Stimulated activated naive CD4-positive, alpha-beta T cell (primary cell): ENCODE measurements at regions not wholly inside any gene's neighbourhood (a gene's known extent, or its start where the extent isn't known, plus 50 kb on each side); places are given as distances from the start of the nearest gene placed in this dataset.
"Not testable (repeated sequence)": the region's sequence is repeated elsewhere in the genome, so short reads cannot be mapped to it uniquely, and the experiment has no call there.

Source experiments
- DNase-seq, 6 experiments: peaks; one replicate each; lab custom pipeline; 2025; lab: John Stamatoyannopoulos, UW

GRCh38 chr9:34793428-34793827 lies 83.5 kb upstream of the CCL21 start:
- DNase-seq = no peak

DNA sequence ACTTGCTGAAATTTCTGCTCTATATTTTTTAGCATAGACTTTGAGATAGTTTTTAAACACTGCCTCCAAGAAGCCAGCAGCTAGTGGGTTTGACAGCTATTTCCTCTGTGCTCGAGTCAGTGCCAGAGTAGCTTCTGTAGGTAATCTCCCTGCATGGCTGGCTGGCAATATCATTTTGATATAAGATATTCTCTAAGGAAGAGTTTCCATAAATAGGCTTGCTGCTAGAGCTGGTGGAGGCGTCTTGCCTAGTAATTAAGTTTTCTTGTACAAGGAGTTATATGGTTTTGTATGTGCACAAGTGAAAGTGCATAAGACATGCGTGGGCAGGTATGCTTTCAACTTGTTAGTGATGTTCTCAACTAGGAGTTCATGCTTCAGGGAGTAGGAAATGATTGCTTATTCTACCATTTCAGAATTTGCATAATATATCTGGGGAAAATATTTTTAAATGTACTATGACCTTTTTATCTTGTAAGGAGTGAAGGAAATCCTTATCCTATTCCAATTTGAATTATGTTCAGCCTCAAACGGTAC lies 74.1 kb upstream of the CCL21 start:
- no peak for DNase-seq

DNA sequence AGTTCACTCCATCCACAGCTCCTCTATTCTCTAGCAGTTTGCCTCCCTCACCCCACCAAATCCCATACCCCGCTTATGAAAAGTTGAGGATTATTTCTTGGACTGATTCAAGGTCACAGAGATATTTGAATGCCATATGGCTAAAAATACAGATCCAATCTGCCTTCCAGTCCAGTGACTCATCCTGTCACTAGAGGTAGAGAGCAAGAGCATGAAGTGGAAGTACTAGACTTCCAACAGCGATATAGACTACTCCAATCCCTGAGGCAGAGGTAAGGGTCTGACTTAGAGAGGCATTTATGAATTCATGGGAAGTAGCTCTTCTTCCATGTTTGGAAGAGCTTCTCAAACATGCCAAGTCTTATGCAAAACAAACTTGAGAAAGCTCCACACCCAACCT lies 72.4 kb upstream of the CCL21 start:
- DNase-seq = no peak

DNA sequence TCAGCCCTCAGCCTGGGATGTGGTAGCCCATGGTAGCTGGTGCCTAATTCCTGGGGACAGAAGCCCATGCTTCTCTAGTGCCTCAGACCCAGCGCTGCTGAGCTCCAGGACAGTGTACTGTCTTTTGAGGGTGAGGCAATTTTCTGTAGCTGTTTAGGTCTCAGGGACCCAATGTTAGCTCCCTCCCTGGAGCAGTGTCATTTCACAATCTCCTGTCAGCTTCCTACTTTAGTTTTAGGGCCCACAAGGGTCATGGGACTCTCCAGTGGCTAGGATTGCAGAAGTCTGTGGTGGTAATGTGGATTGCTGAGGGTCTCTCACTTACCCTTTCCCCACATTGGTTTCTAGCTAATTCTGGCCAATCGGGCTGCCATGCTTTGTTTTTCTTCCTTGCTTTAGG lies 67.7 kb upstream of the CCL21 start:
- no peak for DNase-seq

DNA sequence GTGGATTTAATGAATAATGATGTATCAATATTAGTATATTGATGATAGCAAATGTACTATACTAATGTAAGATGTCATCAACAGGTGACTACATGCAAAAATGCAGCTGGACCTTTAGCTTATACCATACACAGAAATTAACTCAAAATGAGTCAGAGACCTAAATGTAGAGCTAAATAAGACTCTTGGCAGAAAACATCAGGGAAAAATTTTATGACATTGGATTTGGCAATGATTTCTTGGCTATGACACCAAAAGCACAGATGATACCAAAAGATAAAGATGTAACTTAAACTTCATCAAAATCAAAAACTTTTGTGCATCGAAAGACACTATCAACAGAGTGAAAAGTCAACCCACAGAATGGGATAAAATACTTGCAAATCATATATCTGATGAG lies 64.0 kb upstream of the CCL21 start:
- no peak for DNase-seq

DNA sequence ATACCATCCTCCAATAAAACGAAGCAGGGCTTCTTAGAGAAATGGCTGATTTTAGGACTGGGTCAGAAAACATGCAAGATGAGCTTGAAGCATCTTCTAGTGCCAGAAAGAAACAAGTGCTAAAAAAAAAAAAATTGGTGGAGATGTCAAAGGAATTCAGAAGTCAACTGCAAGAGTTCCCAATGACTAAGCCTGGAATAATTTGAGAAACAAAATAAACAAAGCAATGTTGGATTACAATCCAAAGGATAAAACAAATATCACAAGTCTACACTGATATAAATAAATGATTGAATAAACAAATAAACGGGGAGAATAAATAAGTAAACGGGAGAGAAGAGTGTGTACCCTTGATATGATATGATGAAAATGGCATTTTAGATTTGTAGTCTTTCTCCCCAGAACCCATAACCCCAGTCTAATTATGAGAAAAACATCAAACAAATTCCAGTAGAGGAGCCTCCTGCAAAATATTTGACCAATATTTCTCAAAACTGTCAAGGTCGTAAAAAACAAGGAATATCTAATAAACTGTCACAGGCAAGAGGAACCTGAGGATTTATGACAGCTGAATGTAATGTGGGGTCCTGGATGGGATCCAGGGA lies 63.5 kb upstream of the CCL21 start:
- no peak for DNase-seq

GRCh38 chr9:34771007-34771406 lies 61.1 kb upstream of the CCL21 start:
- no peak for DNase-seq

DNA sequence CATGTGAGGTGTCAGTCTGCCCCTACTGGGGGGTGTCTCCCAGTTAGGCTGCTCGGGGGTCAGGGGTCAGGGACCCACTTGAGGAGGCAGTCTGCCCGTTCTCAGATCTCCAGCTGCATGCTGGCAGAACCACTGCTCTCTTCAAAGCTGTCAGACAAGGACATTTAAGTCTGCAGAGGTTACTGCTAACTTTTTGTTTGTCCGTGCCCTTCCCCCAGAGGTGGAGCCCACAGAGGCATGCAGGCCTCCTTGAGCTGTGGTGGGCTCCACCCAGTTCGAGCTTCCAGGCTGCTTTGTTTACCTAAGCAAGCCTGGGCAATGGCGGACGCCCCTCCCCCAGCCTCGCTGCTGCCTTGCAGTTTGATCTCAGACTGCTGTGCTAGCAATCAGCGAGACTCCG lies 57.2 kb upstream of the CCL21 start:
- DNase-seq = not testable (repeated sequence)

- DNase-seq = peak in 4 of 6 experiments; percentile 2 to 21 (median 4)
These were observed 50.5 kb upstream of the CCL21 start for GRCh38 chr9:34760196-34761040.
